SK-N-SH treated with all-trans-retinoic acid at 6 μM for 48 hours (cell line): ENCODE measurements at regions not wholly inside any gene's neighbourhood (a gene's known extent, or its start where the extent isn't known, plus 50 kb on each side); places are given as distances from the start of the nearest gene placed in this dataset.

Experiments
- ARNTL ChIP-seq: fragments of 450-650 bp; formaldehyde crosslinking; IDR thresholded peaks from 2 replicates; pipeline ENCODE4 v1.5.0; 2020; ENCODE audit warnings: low read depth, mild to moderate bottlenecking, moderate library complexity, borderline replicate concordance
- CSDC2 ChIP-seq: fragments of 250-450 bp; sonication (Bioruptor Pico); IDR thresholded peaks from 2 replicates; pipeline ENCODE4 v1.5.0; 2020; ENCODE audit warnings: mild to moderate bottlenecking, moderate library complexity
- PPARA ChIP-seq: fragments of 250-450 bp; sonication (Bioruptor Pico); IDR thresholded peaks from 2 replicates; pipeline ENCODE4 v1.5.0; 2020; ENCODE audit warnings: mild to moderate bottlenecking, borderline replicate concordance
- ZFP3 ChIP-seq: fragments of 250-450 bp; sonication (Bioruptor Pico); IDR thresholded peaks from 2 replicates; pipeline ENCODE4 v1.5.0; 2020; ENCODE audit warnings: mild to moderate bottlenecking, moderate library complexity
- TF ChIP-seq, protein P1 (sequence below): fragments of 250-450 bp; sonication (Bioruptor Pico); IDR thresholded peaks from 2 replicates; pipeline ENCODE4 v1.5.1; 2020; ENCODE audit warnings: low read depth, mild to moderate bottlenecking, moderate library complexity
- TF ChIP-seq, protein P2 (sequence below): fragments of 250-450 bp; sonication (Bioruptor Pico); IDR thresholded peaks from 2 replicates; pipeline ENCODE4 v1.8.0; 2020; ENCODE audit warnings: mild to moderate bottlenecking, moderate library complexity, borderline replicate concordance
- TF ChIP-seq, protein P3 (sequence below): fragments of 250-450 bp; sonication (Bioruptor Pico); IDR thresholded peaks from 2 replicates; pipeline ENCODE4 v1.5.0; 2020; ENCODE audit warnings: mild to moderate bottlenecking, moderate library complexity
- TF ChIP-seq, protein P4 (sequence below): fragments of 250-450 bp; sonication (Bioruptor Pico); IDR thresholded peaks from 2 replicates; pipeline ENCODE4 v1.5.1; 2021; ENCODE audit warnings: mild to moderate bottlenecking, moderate library complexity

DNA sequence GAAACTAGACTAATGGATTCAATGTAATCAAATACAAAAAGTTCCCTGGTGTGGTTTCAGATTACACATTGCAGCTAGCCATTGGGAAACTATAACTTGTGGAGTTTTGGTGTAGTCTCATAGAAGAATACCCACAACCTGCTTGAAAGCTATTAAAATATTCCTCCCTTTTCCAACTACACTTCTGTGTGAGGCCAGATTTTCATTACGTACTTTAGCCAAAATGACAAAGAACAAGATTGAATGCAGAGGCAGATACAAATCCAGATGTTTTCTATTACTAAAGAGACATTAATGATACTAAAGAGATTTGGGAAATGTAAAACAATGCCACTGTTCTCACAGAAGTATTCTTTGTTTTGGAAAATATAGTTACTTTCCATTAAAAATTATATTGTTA is 128.7 kb upstream of the SLC35G4 start:
- TF ChIP-seq PPARA (no peak), ARNTL (CRISPR knock-in tag) (no peak), ZFP3 (CRISPR knock-in tag) (no peak), CSDC2 (CRISPR knock-in tag) (no peak)
- TF ChIP-seq, protein P1, sequence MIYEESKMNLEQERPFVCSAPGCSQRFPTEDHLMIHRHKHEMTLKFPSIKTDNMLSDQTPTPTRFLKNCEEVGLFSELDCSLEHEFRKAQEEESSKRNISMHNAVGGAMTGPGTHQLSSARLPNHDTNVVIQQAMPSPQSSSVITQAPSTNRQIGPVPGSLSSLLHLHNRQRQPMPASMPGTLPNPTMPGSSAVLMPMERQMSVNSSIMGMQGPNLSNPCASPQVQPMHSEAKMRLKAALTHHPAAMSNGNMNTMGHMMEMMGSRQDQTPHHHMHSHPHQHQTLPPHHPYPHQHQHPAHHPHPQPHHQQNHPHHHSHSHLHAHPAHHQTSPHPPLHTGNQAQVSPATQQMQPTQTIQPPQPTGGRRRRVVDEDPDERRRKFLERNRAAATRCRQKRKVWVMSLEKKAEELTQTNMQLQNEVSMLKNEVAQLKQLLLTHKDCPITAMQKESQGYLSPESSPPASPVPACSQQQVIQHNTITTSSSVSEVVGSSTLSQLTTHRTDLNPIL (CRISPR knock-in tag): no peak
- TF ChIP-seq, protein P2, sequence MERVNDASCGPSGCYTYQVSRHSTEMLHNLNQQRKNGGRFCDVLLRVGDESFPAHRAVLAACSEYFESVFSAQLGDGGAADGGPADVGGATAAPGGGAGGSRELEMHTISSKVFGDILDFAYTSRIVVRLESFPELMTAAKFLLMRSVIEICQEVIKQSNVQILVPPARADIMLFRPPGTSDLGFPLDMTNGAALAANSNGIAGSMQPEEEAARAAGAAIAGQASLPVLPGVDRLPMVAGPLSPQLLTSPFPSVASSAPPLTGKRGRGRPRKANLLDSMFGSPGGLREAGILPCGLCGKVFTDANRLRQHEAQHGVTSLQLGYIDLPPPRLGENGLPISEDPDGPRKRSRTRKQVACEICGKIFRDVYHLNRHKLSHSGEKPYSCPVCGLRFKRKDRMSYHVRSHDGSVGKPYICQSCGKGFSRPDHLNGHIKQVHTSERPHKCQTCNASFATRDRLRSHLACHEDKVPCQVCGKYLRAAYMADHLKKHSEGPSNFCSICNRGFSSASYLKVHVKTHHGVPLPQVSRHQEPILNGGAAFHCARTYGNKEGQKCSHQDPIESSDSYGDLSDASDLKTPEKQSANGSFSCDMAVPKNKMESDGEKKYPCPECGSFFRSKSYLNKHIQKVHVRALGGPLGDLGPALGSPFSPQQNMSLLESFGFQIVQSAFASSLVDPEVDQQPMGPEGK (CRISPR knock-in tag): no peak
- TF ChIP-seq, protein P3, sequence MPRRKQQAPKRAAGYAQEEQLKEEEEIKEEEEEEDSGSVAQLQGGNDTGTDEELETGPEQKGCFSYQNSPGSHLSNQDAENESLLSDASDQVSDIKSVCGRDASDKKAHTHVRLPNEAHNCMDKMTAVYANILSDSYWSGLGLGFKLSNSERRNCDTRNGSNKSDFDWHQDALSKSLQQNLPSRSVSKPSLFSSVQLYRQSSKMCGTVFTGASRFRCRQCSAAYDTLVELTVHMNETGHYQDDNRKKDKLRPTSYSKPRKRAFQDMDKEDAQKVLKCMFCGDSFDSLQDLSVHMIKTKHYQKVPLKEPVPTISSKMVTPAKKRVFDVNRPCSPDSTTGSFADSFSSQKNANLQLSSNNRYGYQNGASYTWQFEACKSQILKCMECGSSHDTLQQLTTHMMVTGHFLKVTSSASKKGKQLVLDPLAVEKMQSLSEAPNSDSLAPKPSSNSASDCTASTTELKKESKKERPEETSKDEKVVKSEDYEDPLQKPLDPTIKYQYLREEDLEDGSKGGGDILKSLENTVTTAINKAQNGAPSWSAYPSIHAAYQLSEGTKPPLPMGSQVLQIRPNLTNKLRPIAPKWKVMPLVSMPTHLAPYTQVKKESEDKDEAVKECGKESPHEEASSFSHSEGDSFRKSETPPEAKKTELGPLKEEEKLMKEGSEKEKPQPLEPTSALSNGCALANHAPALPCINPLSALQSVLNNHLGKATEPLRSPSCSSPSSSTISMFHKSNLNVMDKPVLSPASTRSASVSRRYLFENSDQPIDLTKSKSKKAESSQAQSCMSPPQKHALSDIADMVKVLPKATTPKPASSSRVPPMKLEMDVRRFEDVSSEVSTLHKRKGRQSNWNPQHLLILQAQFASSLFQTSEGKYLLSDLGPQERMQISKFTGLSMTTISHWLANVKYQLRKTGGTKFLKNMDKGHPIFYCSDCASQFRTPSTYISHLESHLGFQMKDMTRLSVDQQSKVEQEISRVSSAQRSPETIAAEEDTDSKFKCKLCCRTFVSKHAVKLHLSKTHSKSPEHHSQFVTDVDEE: no peak
- TF ChIP-seq, protein P4, sequence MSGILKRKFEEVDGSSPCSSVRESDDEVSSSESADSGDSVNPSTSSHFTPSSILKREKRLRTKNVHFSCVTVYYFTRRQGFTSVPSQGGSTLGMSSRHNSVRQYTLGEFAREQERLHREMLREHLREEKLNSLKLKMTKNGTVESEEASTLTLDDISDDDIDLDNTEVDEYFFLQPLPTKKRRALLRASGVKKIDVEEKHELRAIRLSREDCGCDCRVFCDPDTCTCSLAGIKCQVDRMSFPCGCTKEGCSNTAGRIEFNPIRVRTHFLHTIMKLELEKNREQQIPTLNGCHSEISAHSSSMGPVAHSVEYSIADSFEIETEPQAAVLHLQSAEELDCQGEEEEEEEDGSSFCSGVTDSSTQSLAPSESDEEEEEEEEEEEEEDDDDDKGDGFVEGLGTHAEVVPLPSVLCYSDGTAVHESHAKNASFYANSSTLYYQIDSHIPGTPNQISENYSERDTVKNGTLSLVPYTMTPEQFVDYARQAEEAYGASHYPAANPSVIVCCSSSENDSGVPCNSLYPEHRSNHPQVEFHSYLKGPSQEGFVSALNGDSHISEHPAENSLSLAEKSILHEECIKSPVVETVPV (CRISPR knock-in tag): no peak
